Lower leg skin (tissue), 3 donors: ENCODE measurements at regions not wholly inside any gene's neighbourhood (a gene's known extent, or its start where the extent isn't known, plus 50 kb on each side); places are given as distances from the start of the nearest gene placed in this dataset.

Experiments used
- POLR2A ChIP-seq, 2 donors: fragments of 450-650 bp; IDR thresholded peaks; one replicate each; pipeline ENCODE4 v1.6.1; 2016 to 2017; ENCODE audit warnings: antibody characterized with exemption in 2 of 2, mild to moderate bottlenecking in 1 of 2, moderate library complexity in 1 of 2
- TF ChIP-seq, protein P1 (sequence below), 3 donors: fragments of 450-650 bp; IDR thresholded peaks; one replicate each; pipeline ENCODE4 v1.5.1; 2016; ENCODE audit warnings: antibody characterized with exemption in 3 of 3, mild to moderate bottlenecking in 3 of 3, moderate library complexity in 2 of 3

GRCh38 chr9:89886281-89886700 lies 281.5 kb downstream of the GADD45G start:
- TF ChIP-seq, protein P1, sequence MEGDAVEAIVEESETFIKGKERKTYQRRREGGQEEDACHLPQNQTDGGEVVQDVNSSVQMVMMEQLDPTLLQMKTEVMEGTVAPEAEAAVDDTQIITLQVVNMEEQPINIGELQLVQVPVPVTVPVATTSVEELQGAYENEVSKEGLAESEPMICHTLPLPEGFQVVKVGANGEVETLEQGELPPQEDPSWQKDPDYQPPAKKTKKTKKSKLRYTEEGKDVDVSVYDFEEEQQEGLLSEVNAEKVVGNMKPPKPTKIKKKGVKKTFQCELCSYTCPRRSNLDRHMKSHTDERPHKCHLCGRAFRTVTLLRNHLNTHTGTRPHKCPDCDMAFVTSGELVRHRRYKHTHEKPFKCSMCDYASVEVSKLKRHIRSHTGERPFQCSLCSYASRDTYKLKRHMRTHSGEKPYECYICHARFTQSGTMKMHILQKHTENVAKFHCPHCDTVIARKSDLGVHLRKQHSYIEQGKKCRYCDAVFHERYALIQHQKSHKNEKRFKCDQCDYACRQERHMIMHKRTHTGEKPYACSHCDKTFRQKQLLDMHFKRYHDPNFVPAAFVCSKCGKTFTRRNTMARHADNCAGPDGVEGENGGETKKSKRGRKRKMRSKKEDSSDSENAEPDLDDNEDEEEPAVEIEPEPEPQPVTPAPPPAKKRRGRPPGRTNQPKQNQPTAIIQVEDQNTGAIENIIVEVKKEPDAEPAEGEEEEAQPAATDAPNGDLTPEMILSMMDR (IDR thresholded peaks at IDR 0.05): no peak
- no peak for TF ChIP-seq POLR2A (IDR thresholded peaks at IDR 0.05)
